ENCODE measurements at regions not wholly inside any gene's neighbourhood (a gene's known extent, or its start where the extent isn't known, plus 50 kb on each side); places are given as distances from the start of the nearest gene placed in this dataset.

- Histone ChIP-seq H3K23ac (ENCODE audit: insufficient read length, low read depth, low read length) (no peak overlapping the region), H3K27me3 (ENCODE audit: insufficient read depth, low read length) (no peaks in the 10 kb centered on the region), H3K4ac (ENCODE audit: low read depth, low read length) (no peak overlapping the region), H3K4me2 (ENCODE audit: insufficient read depth, insufficient read length, low read length) (no peak overlapping the region), H3K4me1 (ENCODE audit: insufficient read depth, low read length) (no peaks in the 10 kb centered on the region), H3K79me2 (ENCODE audit: insufficient read depth, low read length) (no peaks in the 10 kb centered on the region), H4K8ac (replicated peaks; ENCODE audit: insufficient read length, low read depth, low read length) (no peak overlapping the region), H3K56ac (ENCODE audit: insufficient read length, low read depth, low read length) (no peak overlapping the region), H2AK5ac (ENCODE audit: insufficient read length, low read length) (no peak overlapping the region), H3T11ph (ENCODE audit: low read length) (no peak overlapping the region), H3K27ac (ENCODE audit: insufficient read length, low read depth, low read length) (no peak overlapping the region), H2BK12ac (ENCODE audit: insufficient read length, low read depth, low read length) (no peak overlapping the region), H3K14ac (ENCODE audit: insufficient read depth, low read length) (no peak overlapping the region), H2BK20ac (ENCODE audit: low read depth, low read length, poor library complexity, severe bottlenecking) (no peak overlapping the region), H3K79me1 (ENCODE audit: insufficient read depth, low read depth, low read length, poor library complexity, severe bottlenecking) (no peaks in the 10 kb centered on the region), H3K9ac (ENCODE audit: extremely low read depth, insufficient read length, low read length) (no peak overlapping the region), H3K18ac (ENCODE audit: insufficient read length, low read depth, low read length) (no peak overlapping the region), H2AFZ (ENCODE audit: low read length) (no peak overlapping the region), H2BK5ac (ENCODE audit: insufficient read length, low read length) (no peak overlapping the region), H4K20me1 (ENCODE audit: control insufficient read depth, insufficient read depth, insufficient read length) (no peaks in the 10 kb centered on the region), H3K9me3 (ENCODE audit: control insufficient read depth, low read depth, low read length) (no peaks in the 10 kb centered on the region), H4K5ac (ENCODE audit: insufficient read length, low read depth, low read length) (no peak overlapping the region), H4K91ac (ENCODE audit: insufficient read length, low read depth, low read length) (no peak overlapping the region), H2BK15ac (ENCODE audit: low read depth, low read length) (no peak overlapping the region), H3K23me2 (ENCODE audit: insufficient read length, low read depth, low read length, poor library complexity, severe bottlenecking) (no peaks in the 10 kb centered on the region), H2BK120ac (ENCODE audit: low read depth, low read length, poor library complexity, severe bottlenecking) (no peak overlapping the region)
- DNase-seq: no peak
- Mint-ChIP-seq H3K4me3 (no peak overlapping the region), H3K27ac (peak overlapping the region in 2 of 3 experiments; percentile 28 to 32; a peak in 2 of 7 replicates), H3K9me3 (no peaks in the 10 kb centered on the region; a peak in 1 of 5 replicates), H3K36me3 (ENCODE audit: insufficient read depth in 1 of 3, low read depth in 3 of 3) (no peaks in the 10 kb centered on the region), H3K4me1 (peaks cover 3 to 15% of the 10 kb centered on the region in 2 experiments), H3K27me3 (ENCODE audit: low read depth) (no peaks in the 10 kb centered on the region)
- no CpG with 5 or more reads among the region's 1 CpG for WGBS (ENCODE audit: extremely low coverage, insufficient read length, low lambda C conversion rate)
- no peak for TF ChIP-seq CTCF (conservative IDR thresholded peaks at IDR 0.05)
Observed at GRCh38 chr11:87924125-87924524, 251.1 kb downstream of the RAB38 start.

Data from H9 (cell line).